ENCODE measurements at regions not wholly inside any gene's neighbourhood (a gene's known extent, or its start where the extent isn't known, plus 50 kb on each side); places are given as distances from the start of the nearest gene placed in this dataset.

DNA sequence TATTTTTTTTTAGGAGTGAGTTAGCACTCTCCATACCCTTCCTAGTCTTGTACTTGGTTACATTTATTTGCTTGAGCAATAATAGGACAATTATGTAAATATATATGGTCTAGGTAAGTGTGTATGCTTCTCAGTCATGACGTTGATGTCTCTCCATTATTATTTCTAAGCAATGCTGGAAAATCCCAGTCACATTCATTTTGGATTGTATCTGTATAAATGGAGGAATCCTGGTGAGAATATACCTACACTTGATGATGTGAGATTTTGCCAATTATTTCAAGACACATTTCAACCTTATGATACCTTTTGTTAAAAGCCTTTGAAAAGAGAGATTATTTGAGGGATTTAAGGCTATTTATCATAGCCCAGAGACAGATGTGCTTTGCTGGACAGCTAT lies 2244.5 kb upstream of the WWC1 start:
- Histone ChIP-seq H3K79me2 (ENCODE audit: control insufficient read depth, insufficient read depth, low read length) (no peaks in the 10 kb centered on the region), H3K27ac (ENCODE audit: control insufficient read depth, insufficient read depth) (no peak overlapping the region), H3K9ac (ENCODE audit: control insufficient read depth, insufficient read depth, low read length) (no peak overlapping the region), H3K27me3 (replicated peaks in 1 of 2; ENCODE audit: control insufficient read depth in 2 of 2, insufficient read depth in 2 of 2, low read length in 1 of 2) (no peaks in the 10 kb centered on the region), H3K4me3 (no peak overlapping the region), H3K4me1 (ENCODE audit: control insufficient read depth, insufficient read depth, low read length) (no peaks in the 10 kb centered on the region), H2AFZ (ENCODE audit: control insufficient read depth, low read depth, low read length) (no peak overlapping the region), H3K9me3 (replicated peaks; ENCODE audit: control insufficient read depth, insufficient read depth, low read length) (no peaks in the 10 kb centered on the region), H3K36me3 (ENCODE audit: control insufficient read depth in 2 of 2, insufficient read depth in 2 of 2, low read length in 1 of 2) (no peaks in the 10 kb centered on the region), H3K4me2 (ENCODE audit: control insufficient read depth, insufficient read depth) (no peak overlapping the region), H4K20me1 (ENCODE audit: control insufficient read depth, insufficient read depth) (no peaks in the 10 kb centered on the region)
- ATAC-seq, result no peak
- TF ChIP-seq ZZZ3 (IDR thresholded peaks at IDR 0.05; ENCODE audit: control insufficient read depth, insufficient read length, low read depth) (no peak), ZBTB4 (CRISPR knock-in tag; IDR thresholded peaks at IDR 0.05) (no peak), CREM (IDR thresholded peaks at IDR 0.05; ENCODE audit: low read depth) (no peak), NR2C2 (IDR thresholded peaks at IDR 0.05; ENCODE audit: borderline replicate concordance, control insufficient read depth, insufficient read length, low read depth) (no peak), CHD1 (IDR thresholded peaks at IDR 0.05; ENCODE audit: low read depth, low read length) (no peak), MYB (IDR thresholded peaks at IDR 0.05; ENCODE audit: borderline replicate concordance, low read depth, low read length) (no peak), GABPA (IDR thresholded peaks at IDR 0.05; ENCODE audit: low read depth) (no peak), SMARCA5 (IDR thresholded peaks at IDR 0.05) (no peak), RAD21 (IDR thresholded peaks at IDR 0.05; ENCODE audit: insufficient read depth, low read depth, low read length) (no peak), CREB1 (IDR thresholded peaks at IDR 0.05; ENCODE audit: low read depth) (no peak)
- TF ChIP-seq, protein P1, sequence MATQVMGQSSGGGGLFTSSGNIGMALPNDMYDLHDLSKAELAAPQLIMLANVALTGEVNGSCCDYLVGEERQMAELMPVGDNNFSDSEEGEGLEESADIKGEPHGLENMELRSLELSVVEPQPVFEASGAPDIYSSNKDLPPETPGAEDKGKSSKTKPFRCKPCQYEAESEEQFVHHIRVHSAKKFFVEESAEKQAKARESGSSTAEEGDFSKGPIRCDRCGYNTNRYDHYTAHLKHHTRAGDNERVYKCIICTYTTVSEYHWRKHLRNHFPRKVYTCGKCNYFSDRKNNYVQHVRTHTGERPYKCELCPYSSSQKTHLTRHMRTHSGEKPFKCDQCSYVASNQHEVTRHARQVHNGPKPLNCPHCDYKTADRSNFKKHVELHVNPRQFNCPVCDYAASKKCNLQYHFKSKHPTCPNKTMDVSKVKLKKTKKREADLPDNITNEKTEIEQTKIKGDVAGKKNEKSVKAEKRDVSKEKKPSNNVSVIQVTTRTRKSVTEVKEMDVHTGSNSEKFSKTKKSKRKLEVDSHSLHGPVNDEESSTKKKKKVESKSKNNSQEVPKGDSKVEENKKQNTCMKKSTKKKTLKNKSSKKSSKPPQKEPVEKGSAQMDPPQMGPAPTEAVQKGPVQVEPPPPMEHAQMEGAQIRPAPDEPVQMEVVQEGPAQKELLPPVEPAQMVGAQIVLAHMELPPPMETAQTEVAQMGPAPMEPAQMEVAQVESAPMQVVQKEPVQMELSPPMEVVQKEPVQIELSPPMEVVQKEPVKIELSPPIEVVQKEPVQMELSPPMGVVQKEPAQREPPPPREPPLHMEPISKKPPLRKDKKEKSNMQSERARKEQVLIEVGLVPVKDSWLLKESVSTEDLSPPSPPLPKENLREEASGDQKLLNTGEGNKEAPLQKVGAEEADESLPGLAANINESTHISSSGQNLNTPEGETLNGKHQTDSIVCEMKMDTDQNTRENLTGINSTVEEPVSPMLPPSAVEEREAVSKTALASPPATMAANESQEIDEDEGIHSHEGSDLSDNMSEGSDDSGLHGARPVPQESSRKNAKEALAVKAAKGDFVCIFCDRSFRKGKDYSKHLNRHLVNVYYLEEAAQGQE (IDR thresholded peaks at IDR 0.05; ENCODE audit: low read depth, low read length), result no peak
- FAIRE-seq, result no peak
- POLR2A ChIA-PET, result no interaction called here
- RAD21 ChIA-PET (ENCODE audit: unreplicated experiment), result no interaction called here
- 0% methylated on average over 1 of the region's 1 CpG for WGBS (ENCODE audit: insufficient coverage, insufficient replicate concordance, low lambda C conversion rate, missing lambda C conversion rate)
- in situ Hi-C loops (cut with MboI), result no loop called here
- no TSS peak for BruUV-seq (replicated peaks)
- no peak for DNase-seq (ENCODE audit: low read depth, low spot score)
- CTCF ChIA-PET, result no interaction called here
- SMC1A ChIA-PET (ENCODE audit: uncharacterized antibody, unreplicated experiment), result interaction anchor here (0.7 kb wide), 1 partner anchor 52 kb away, joined by 3 read pairs; no protein-coding TSS in a partner anchor
- intact Hi-C loops (cut with micrococcal nuclease; ENCODE audit: unreplicated experiment), result no loop called here

Data from GM12878 (cell line).